A673 (cell line): ENCODE measurements at regions not wholly inside any gene's neighbourhood (a gene's known extent, or its start where the extent isn't known, plus 50 kb on each side); places are given as distances from the start of the nearest gene placed in this dataset.

Experiments
- BruUV-seq: library from RNA; stranded (reverse); fragments of 400-500 nt; replicated peaks from 2 replicates; lab custom pipeline; 2021; lab: Mats Ljungman, UMichigan
- CTCF ChIA-PET: fragments of 300-600 bp; sonication (Branson Sonifier 250); formaldehyde crosslinking; loops from one replicate; lab custom pipeline; 2022; ENCODE audit warnings: antibody characterized with exemption; lab: Charles Lee
- POLR2A ChIA-PET: fragments of 300-600 bp; sonication (Branson Sonifier 250); formaldehyde crosslinking; loops from one replicate; lab custom pipeline; 2022; ENCODE audit warnings: antibody characterized with exemption; ENCODE audit not compliant: low non-redundant PET; lab: Charles Lee
- DNase-seq: peaks from one replicate; pipeline ENCODE4 v3.0.0-alpha.2; 2015; ENCODE audit warnings: low spot score
- H3K27ac ChIP-seq: fragments of 200-600 bp; sonication (generic); 2 replicates; pipeline ENCODE4 v1.5.1; 2016; ENCODE audit warnings: mixed run types, low read depth, mild to moderate bottlenecking, mixed read lengths, antibody characterized with exemption, low read length; ENCODE audit not compliant: poor library complexity, severe bottlenecking
- H3K27me3 ChIP-seq: fragments of 200-600 bp; sonication (generic); replicated peaks from 2 replicates; pipeline ENCODE4 v1.6.1; 2017; ENCODE audit warnings: mixed run types, low read depth, mild to moderate bottlenecking, mixed read lengths, antibody characterized with exemption, low read length; ENCODE audit not compliant: insufficient read depth, poor library complexity
- H3K36me3 ChIP-seq: fragments of 200-600 bp; sonication (generic); 2 replicates; pipeline ENCODE4 v1.6.1; 2016; ENCODE audit warnings: mixed run types, mild to moderate bottlenecking, mixed read lengths, antibody characterized with exemption, low read length; ENCODE audit not compliant: insufficient read depth, poor library complexity, severe bottlenecking
- H3K4me1 ChIP-seq: fragments of 200-600 bp; sonication (generic); 2 replicates; pipeline ENCODE4 v1.6.1; 2017; ENCODE audit warnings: mixed run types, mild to moderate bottlenecking, mixed read lengths, antibody characterized with exemption, low read length; ENCODE audit not compliant: insufficient read depth, poor library complexity, severe bottlenecking
- H3K4me3 ChIP-seq: fragments of 200-600 bp; sonication (generic); 2 replicates; pipeline ENCODE4 v1.5.1; 2016; ENCODE audit warnings: low read depth, mixed run types, mild to moderate bottlenecking, mixed read lengths, low read length; ENCODE audit not compliant: poor library complexity, severe bottlenecking
- H3K9me3 ChIP-seq: fragments of 200-600 bp; sonication (generic); 2 replicates; pipeline ENCODE4 v1.6.1; 2016; ENCODE audit warnings: mixed run types, low read depth, mild to moderate bottlenecking, mixed read lengths, antibody characterized with exemption, low read length; ENCODE audit not compliant: poor library complexity, severe bottlenecking
- CTCF ChIP-seq: fragments of 300-800, 200-600 bp; sonication (generic); conservative IDR thresholded peaks from 2 replicates; pipeline ENCODE4 v1.5.1; 2017; ENCODE audit warnings: low read depth, mild to moderate bottlenecking, antibody characterized with exemption, low read length, moderate library complexity, mixed read lengths
- EZH2 ChIP-seq: fragments of 200-600 bp; sonication (generic); IDR thresholded peaks from 2 replicates; pipeline ENCODE4 v1.6.1; 2017; ENCODE audit warnings: borderline replicate concordance, low read depth, mild to moderate bottlenecking, mixed read lengths, antibody characterized with exemption, low read length; ENCODE audit not compliant: poor library complexity, severe bottlenecking
- intact Hi-C: fragments of 100-400 bp; cut with micrococcal nuclease; formaldehyde crosslinking; loops from one replicate; pipeline ENCODE4 v1.10.0; 2022; ENCODE audit not compliant: unreplicated experiment

GRCh38 chr14:82113710-82114109 lies 580.1 kb upstream of the SEL1L start:
- no peaks in the 10 kb centered on the region for H3K27me3 ChIP-seq
- ChIA-PET POLR2A (no interaction called here), CTCF (no interaction called here)
- intact Hi-C loops, result no loop called here
- no peak overlapping the region for H3K27ac ChIP-seq
- no peak overlapping the region for H3K4me3 ChIP-seq
- TF ChIP-seq CTCF, result no peak
- TF ChIP-seq EZH2, result no peak
- H3K9me3 ChIP-seq, result no peaks in the 10 kb centered on the region
- BruUV-seq, result no TSS peak
- no peaks in the 10 kb centered on the region for H3K4me1 ChIP-seq
- no peaks in the 10 kb centered on the region for H3K36me3 ChIP-seq
- no peak for DNase-seq

DNA sequence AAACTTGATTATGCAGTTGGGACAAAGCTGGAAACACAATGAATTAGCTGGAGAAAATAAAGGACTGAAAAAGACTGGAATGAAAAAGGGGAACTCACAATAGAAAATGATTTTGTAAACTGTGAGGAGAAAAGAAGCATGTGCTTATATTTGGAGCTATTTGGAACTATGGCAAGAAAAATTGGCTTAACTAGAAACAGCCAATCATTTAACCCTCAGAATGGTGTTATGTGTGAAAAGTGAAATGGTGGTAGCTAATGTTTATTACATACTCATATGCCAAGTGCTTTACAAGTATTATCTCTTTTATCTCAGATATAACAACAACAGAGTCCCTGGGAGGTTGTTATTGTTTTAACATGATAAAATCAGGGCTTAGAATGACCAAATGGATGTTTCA lies 583.1 kb upstream of the SEL1L start:
- Histone ChIP-seq H3K9me3 (peaks cover 2% of the 10 kb centered on the region), H3K27ac (no peak overlapping the region), H3K27me3 (no peaks in the 10 kb centered on the region), H3K4me3 (no peak overlapping the region), H3K4me1 (no peaks in the 10 kb centered on the region), H3K36me3 (no peaks in the 10 kb centered on the region)
- BruUV-seq, result no TSS peak
- intact Hi-C loops, result no loop called here
- TF ChIP-seq CTCF, result no peak
- TF ChIP-seq EZH2, result no peak
- ChIA-PET CTCF (no interaction called here), POLR2A (no interaction called here)
- DNase-seq, result no peak

- Histone ChIP-seq H3K27me3 (no peaks in the 10 kb centered on the region), H3K4me3 (no peak overlapping the region), H3K4me1 (no peaks in the 10 kb centered on the region), H3K27ac (no peak overlapping the region), H3K9me3 (peaks cover 3% of the 10 kb centered on the region), H3K36me3 (no peaks in the 10 kb centered on the region)
- CTCF ChIA-PET, result no interaction called here
- no TSS peak for BruUV-seq
- TF ChIP-seq CTCF, result no peak
- no peak for TF ChIP-seq EZH2
- intact Hi-C loops, result no loop called here
- POLR2A ChIA-PET, result no interaction called here
- no peak for DNase-seq
These were observed 589.0 kb upstream of the SEL1L start for GRCh38 chr14:82122655-82123054.
